Activated CD4-positive, alpha-beta T cell treated with anti-CD3 and anti-CD28 coated beads, Interleukin-10, Interleukin-2, amounts not matched to agents 100 ng/mL and 50 ng/mL, durations not matched to agents 16 hours and 8 hours (primary cell): ENCODE measurements at regions not wholly inside any gene's neighbourhood (a gene's known extent, or its start where the extent isn't known, plus 50 kb on each side); places are given as distances from the start of the nearest gene placed in this dataset.
"Not testable (repeated sequence)": the region's sequence is repeated elsewhere in the genome, so short reads cannot be mapped to it uniquely, and the experiment has no call there.

ENCODE experiments used
- DNase-seq: peaks from one replicate; pipeline ENCODE4 v3.0.0-alpha.2; 2020

DNA sequence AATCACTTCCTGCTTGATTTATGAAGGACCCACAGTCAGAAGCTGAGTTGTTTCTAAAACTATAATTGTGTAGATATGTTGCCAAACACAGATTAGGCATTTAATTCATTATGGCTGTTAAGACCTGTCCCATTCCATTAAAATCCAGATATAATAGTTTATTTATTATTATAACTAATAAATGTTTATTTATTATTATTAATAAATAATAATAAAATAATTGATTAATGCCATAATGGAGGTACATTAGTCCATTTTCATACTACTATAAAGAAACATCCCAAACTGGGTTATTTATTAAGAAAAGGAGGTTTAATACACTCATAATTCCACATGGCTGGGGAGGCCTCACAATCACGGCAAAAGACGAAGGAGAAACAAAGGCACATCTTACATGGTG, 1240.9 kb downstream of the CDH11 start:
- no peak for DNase-seq

DNA sequence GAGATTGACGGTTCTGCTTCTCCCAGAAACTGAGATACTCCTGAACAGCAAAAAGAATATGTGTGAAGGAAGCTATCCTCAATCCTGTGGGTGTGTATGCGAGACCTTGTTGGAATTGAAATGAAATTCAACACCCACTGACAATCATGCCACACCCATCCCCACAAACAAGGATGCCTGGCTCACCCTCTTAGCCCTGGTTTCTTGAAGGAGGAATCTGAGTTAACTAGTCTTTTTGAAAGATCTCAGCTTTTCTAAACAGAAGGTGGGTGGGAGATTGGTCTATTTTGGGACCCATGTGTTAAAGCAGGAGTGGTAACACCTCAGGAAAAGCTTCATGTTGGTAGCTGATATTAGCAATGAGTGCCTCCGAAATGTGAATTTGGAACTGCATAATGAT, 1244.5 kb downstream of the CDH11 start:
- no peak for DNase-seq

GRCh38 chr16:63876103-63876502, 1245.8 kb downstream of the CDH11 start:
- no peak for DNase-seq

DNA sequence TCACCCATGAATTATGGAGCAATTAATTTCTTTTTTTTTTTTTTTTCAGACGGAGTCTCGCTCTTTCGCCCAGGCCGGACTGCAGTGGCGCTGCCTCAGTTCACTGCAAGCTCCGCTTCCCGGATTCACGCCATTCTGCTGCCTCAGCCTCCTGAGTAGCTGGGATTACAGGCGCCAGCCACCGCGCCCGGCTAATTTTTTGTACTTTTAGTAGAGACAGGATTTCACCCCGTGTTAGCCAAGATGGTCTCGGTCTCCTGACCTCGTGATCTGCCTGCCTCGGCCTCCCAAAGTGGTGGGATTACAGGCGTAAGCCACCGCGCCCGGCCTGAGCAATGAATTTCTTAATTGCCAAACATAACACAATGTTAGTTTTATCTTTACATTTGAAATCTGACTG, 1261.2 kb downstream of the CDH11 start:
- not testable (repeated sequence) for DNase-seq

DNA sequence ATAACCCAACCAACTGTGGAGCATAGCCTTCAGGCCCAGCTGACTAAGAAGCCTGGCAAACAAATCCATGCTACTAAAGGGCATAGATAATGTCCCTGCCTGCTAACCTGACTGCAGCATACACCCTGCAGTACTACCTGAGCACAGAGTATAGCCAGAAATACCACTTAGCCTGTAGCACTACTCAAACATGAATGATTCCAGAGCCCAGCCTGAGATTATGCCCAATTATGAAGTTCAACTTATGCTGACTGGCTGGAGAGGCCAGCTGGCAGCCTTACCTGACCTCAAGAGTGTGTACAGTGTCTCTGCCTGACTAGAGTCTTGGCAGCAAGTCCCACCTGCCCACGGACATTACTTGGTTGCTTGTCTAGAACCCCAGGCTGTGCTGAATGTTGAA, 1265.3 kb downstream of the CDH11 start:
- DNase-seq = no peak

DNA sequence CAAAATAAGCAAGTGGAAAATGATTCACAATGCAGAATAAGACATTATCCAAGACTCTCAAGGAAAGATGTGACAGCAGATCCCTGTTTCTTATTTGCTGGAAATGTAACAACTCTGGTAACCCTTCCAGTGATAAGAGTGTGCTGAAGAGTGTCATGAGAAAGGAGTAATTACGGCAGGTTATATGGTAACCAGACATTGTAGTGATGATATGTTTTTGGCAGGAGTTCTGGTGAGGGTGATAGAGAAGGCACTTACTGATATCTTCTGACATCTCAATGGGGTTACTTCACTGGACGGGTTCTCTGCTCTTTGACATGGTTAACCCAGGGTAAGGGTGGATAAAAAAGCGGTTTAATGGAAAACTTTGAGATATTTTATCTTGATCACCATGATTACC, 1270.9 kb downstream of the CDH11 start:
- DNase-seq = no peak

GRCh38 chr16:63841271-63841670, 1280.6 kb downstream of the CDH11 start:
- no peak for DNase-seq

DNA sequence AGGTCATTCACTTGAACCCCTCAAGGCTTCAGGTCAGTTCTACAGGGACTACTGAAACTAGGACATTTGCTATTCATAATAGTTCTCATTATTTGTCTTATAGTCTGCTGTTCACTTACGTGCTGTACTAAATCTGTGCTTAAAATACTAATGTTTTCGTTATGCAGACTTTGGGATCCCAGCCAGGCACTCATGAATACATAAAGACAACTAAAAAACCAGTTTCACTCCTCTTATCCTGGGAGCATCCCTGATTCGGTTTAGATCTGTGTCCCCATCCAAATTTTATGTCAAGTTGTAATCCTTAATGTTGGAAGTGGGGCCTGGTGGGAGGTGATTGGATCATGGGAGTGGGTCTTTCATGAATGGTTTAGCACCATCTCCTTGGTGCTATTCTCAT, 1291.8 kb downstream of the CDH11 start:
- DNase-seq = no peak

DNA sequence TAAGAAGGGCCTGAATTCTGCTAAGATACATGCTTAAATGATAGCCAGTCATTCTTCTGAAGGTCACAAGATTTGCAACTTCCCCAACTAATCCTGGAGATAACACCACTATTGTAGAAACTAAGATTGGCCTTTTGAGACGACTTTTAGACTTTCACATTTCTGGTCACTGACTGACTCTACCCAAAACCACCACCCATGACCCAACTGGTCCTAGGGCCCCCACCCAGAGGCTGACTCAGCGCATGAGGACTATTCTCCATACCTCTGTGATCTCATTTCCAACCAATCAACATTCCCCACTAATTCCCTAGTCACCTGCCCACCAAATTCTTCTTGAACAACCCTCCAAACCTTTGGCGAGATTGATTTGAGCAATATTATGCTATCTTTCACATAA, 1299.0 kb downstream of the CDH11 start:
- no peak for DNase-seq

- DNase-seq = no peak
Measured at GRCh38 chr16:63816276-63816675, 1305.6 kb downstream of the CDH11 start.

GRCh38 chr16:63813862-63814261, 1308.0 kb downstream of the CDH11 start:
- no peak for DNase-seq

GRCh38 chr16:63808730-63809129, 1313.1 kb downstream of the CDH11 start:
- no peak for DNase-seq

DNA sequence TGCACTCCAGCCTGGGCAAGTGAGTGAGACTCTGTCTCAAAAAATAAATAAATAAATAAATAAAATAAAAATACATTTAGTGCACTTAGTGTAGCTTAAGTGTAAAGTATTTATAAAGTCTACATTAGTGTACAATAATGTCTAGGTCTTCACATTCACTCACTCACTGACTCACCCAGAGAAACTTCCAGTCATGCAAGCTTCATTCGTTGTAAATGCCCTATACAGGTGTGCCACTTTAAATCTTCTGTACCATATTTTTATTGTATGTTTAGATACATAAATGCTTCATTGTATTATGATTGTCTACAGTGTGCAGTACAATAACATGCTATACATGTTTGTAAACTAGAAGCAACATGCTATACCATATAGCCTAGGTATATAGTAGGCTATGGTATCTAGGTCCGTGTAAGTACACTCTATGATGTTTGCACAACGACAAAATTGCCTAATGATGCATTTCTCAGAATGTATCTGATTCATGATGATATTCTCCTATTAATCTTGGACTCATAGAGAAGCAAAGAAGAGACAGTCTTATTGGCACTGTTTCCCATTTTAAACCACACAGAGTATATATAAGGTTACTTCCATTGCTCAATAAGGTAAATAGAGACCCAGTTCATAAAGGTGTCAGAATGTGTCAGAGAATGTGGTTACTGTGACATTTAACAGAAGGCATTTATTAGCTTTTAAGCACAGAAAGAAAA, 1314.9 kb downstream of the CDH11 start:
- DNase-seq = no peak

- no peak for DNase-seq
Measured at GRCh38 chr16:63804126-63804525, 1317.7 kb downstream of the CDH11 start.

DNA sequence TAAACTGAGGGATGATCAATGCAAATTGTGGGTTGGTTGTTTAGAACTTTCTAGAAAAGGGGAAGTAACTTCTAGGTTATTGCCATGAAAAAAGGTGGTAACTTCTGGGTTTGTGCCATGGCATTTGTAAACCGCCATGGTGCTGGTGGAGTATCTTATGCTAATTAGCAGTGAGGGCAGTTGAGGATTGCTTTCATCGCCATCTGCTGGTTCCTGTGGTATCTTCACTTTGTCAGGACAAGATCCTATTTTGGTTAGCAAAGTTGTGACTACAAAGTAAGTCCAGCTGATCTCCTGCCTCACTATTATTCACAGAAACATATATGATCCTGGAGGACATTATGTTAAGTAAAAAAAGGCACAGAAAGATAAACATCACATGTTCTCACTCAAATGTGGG, 1332.3 kb downstream of the CDH11 start:
- no peak for DNase-seq

DNA sequence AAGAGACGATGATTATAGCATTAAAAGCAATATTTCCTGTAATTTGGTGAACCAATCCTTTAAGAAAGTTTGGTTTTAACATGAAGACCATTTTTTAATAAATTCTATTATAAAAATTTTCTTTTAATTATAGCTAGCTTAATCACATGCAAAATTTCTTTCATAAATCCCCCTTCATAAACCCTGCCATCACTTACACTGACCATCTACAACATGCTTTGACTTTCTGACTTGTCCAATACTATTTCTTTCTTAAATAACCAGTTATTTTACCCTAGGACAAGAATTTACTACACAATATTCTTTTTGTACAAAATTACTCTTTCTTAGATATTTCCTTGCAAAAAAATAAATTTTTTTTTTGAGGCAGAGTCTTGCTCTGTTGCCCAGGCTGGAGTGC, 1334.8 kb downstream of the CDH11 start:
- DNase-seq = no peak

- DNase-seq = no peak
Measured at GRCh38 chr16:63785170-63785569, 1336.7 kb downstream of the CDH11 start.

DNA sequence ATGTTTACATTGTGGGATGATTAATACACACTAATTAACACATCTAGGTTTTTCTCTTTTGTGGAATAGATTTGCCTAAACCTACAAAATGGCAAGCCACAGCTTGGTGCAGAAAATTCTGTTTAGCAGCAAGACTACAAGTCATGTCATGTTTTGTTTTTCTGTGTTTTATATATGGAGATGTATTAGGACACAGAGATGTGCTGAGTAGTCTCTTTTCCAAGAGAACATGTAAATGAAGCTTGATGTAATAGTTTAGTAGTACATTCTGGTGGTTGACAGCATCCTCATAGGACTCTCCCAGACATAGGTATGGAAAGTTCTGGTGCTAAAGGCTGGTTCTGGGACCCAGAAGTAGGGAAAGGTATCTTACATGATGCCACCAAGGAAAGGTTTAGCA, 1345.4 kb downstream of the CDH11 start:
- DNase-seq = no peak

DNA sequence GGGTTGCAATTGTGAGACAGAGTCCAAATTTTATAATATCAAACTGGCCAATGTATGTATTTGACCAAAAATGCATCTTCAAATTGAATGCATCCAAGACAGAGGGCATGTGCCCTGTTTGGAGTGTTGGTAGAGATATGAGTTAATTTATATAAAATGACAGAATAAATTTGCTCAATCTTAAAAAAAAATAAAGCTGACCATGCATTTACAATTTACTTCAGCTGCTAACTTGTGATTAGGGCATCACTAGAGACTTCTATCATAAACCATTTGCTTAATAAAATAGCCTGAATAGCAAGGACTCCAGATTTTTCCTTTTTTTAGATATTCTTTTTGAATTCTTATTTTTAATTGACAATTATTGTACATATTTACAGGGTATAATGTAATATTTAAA, 1345.8 kb downstream of the CDH11 start:
- no peak for DNase-seq

- DNase-seq = no peak
Measured at GRCh38 chr16:63774302-63774701, 1347.6 kb downstream of the CDH11 start.

GRCh38 chr16:63769211-63769610, 1352.7 kb downstream of the CDH11 start:
- no peak for DNase-seq

DNA sequence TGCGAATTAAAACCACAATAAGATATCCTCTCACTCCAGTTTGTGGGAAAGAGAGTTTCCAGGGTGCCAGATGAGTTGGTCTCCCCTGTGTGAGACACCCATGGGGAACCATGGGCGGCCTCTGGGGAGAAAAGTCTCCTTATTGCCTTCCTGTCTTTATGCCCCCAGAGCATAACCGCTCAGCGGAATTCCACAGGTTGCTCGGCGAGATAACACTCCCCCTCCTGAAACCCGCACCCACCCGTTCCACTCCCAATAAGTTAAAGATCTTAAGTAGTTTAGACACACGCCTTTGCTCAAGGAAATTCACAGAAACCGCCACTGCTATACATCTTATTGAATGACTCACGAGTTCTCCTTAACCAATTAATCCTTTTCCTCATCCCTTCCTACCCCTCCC, 1361.6 kb downstream of the CDH11 start:
- DNase-seq = not testable (repeated sequence)

DNA sequence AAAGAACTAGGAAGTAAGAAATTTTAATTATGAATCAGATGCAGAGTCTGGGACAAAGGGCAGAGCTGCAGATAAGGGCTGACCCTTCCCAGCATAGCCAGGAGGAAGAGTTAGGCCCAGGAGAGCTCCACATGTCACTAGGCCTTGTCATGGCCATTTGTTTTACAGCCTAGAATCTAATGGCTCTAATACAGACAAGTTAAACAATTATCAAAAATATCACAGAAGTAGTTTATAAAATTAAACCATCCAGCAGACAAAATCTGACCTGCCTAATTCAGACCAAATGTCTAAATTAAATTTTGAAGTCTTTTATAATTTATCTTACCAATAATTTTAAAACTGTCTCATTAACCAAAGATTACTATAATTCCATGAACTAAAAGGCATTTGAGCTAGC, 1369.5 kb downstream of the CDH11 start:
- no peak for DNase-seq

DNA sequence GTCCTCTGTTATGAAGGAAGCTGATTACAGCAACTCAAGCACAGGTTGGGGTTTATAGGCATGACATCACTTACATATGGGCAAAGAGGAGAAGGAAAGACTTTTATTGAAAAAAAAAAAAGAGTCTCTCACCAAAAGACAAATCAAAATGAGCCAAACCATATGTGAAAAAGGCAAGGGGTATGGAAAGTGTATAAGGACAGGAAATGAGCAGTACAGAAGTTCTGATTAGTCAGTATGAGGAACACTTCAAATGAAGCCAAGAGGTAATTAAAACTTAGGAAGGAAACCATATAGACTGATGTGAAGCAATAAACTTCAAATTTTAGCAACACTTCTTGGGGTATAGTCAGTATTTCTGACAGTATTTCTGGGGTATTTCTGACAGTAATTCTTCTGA, 1372.6 kb downstream of the CDH11 start:
- no peak for DNase-seq

DNA sequence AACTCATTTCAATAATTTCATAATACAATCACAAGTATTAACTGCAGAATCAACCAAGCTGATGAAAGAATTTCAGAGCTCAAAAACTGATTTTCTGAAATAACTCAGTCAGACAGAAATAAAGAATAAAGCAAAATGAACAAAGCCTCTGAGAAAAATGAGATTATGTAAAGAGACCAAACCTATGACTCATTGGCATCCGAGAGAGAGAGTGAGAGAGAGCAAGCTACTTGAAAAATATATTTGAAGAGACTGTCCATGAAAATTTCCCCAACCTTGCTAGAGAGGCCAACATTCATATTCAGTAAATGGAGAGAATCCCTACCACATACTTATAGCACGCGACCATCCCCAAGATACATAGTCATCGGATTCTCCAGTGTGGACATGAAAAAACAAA, 1376.4 kb downstream of the CDH11 start:
- no peak for DNase-seq
